ENCODE measurements at regions not wholly inside any gene's neighbourhood (a gene's known extent, or its start where the extent isn't known, plus 50 kb on each side); places are given as distances from the start of the nearest gene placed in this dataset.

- no peaks in the 10 kb centered on the region for H3K36me3 ChIP-seq (ENCODE audit: insufficient read depth, low read length)
- H3K4me1 Mint-ChIP-seq = no peaks in the 10 kb centered on the region
- H3K36me3 Mint-ChIP-seq = no peaks in the 10 kb centered on the region
- POLR2A ChIA-PET = no interaction called here
- peaks cover 7% of the 10 kb centered on the region for H3K27me3 ChIP-seq (ENCODE audit: insufficient read depth, low read length, poor library complexity, severe bottlenecking)
- no peak overlapping the region for H3K27ac ChIP-seq (ENCODE audit: low read depth, low read length)
- CTCF ChIA-PET = no interaction called here
- H3K27me3 Mint-ChIP-seq = peaks cover 1 to 11% of the 10 kb centered on the region in 2 donors
- no peaks in the 10 kb centered on the region for H3K4me1 ChIP-seq (ENCODE audit: insufficient read depth, low read length)
- H3K9me3 Mint-ChIP-seq = no peaks in the 10 kb centered on the region
- H3K4me3 Mint-ChIP-seq = no peak overlapping the region
- H3K4me3 ChIP-seq (ENCODE audit: low read length) = no peak overlapping the region
- H3K9me3 ChIP-seq (ENCODE audit: low read length) = no peaks in the 10 kb centered on the region
- no peak for DNase-seq
- H3K27ac Mint-ChIP-seq = no peak overlapping the region
These were observed 214.6 kb upstream of the NFIA start for GRCh38 chr1:60867782-60868181.

GRCh38 chr1:60866917-60867531 is 215.3 kb upstream of the NFIA start:
- CTCF ChIA-PET = no interaction called here
- Histone ChIP-seq H3K9me3 (ENCODE audit: low read length) (no peaks in the 10 kb centered on the region), H3K4me1 (ENCODE audit: insufficient read depth, low read length) (no peaks in the 10 kb centered on the region), H3K4me3 (ENCODE audit: low read length) (no peak overlapping the region), H3K36me3 (ENCODE audit: insufficient read depth, low read length) (no peaks in the 10 kb centered on the region), H3K27me3 (ENCODE audit: insufficient read depth, low read length, poor library complexity, severe bottlenecking) (peaks cover 7% of the 10 kb centered on the region), H3K27ac (ENCODE audit: low read depth, low read length) (no peak overlapping the region)
- no peak for DNase-seq
- POLR2A ChIA-PET = no interaction called here
- Mint-ChIP-seq H3K9me3 (no peaks in the 10 kb centered on the region), H3K27me3 (peaks cover 1 to 11% of the 10 kb centered on the region in 2 donors), H3K4me1 (no peaks in the 10 kb centered on the region), H3K27ac (no peak overlapping the region), H3K36me3 (no peaks in the 10 kb centered on the region), H3K4me3 (no peak overlapping the region)

- Mint-ChIP-seq H3K27me3 (peaks cover 3 to 12% of the 10 kb centered on the region in 2 donors), H3K27ac (no peak overlapping the region), H3K4me3 (no peak overlapping the region), H3K36me3 (no peaks in the 10 kb centered on the region), H3K9me3 (no peaks in the 10 kb centered on the region), H3K4me1 (no peaks in the 10 kb centered on the region)
- POLR2A ChIA-PET = no interaction called here
- Histone ChIP-seq H3K27ac (ENCODE audit: low read depth, low read length) (no peak overlapping the region), H3K9me3 (ENCODE audit: low read length) (no peaks in the 10 kb centered on the region), H3K4me3 (ENCODE audit: low read length) (no peak overlapping the region), H3K27me3 (ENCODE audit: insufficient read depth, low read length, poor library complexity, severe bottlenecking) (peaks cover 7% of the 10 kb centered on the region), H3K4me1 (ENCODE audit: insufficient read depth, low read length) (no peaks in the 10 kb centered on the region), H3K36me3 (ENCODE audit: insufficient read depth, low read length) (no peaks in the 10 kb centered on the region)
- no peak for DNase-seq
- CTCF ChIA-PET = no interaction called here
These were observed 216.0 kb upstream of the NFIA start for GRCh38 chr1:60866226-60866900.

GRCh38 chr1:60865166-60865565 is 217.2 kb upstream of the NFIA start:
- Mint-ChIP-seq H3K27me3 (peaks cover 4 to 14% of the 10 kb centered on the region in 2 donors), H3K4me1 (no peaks in the 10 kb centered on the region), H3K27ac (no peak overlapping the region), H3K9me3 (no peaks in the 10 kb centered on the region), H3K4me3 (no peak overlapping the region), H3K36me3 (no peaks in the 10 kb centered on the region)
- ChIA-PET POLR2A (no interaction called here), CTCF (no interaction called here)
- H3K27ac ChIP-seq (ENCODE audit: low read depth, low read length) = no peak overlapping the region
- no peaks in the 10 kb centered on the region for H3K36me3 ChIP-seq (ENCODE audit: insufficient read depth, low read length)
- peaks cover 7% of the 10 kb centered on the region for H3K27me3 ChIP-seq (ENCODE audit: insufficient read depth, low read length, poor library complexity, severe bottlenecking)
- H3K4me1 ChIP-seq (ENCODE audit: insufficient read depth, low read length) = no peaks in the 10 kb centered on the region
- H3K4me3 ChIP-seq (ENCODE audit: low read length) = no peak overlapping the region
- DNase-seq = no peak
- H3K9me3 ChIP-seq (ENCODE audit: low read length) = no peaks in the 10 kb centered on the region

- no peaks in the 10 kb centered on the region for H3K4me1 Mint-ChIP-seq
- Histone ChIP-seq H3K4me1 (ENCODE audit: insufficient read depth, low read length) (no peaks in the 10 kb centered on the region), H3K27ac (ENCODE audit: low read depth, low read length) (no peak overlapping the region), H3K4me3 (ENCODE audit: low read length) (no peak overlapping the region), H3K9me3 (ENCODE audit: low read length) (no peaks in the 10 kb centered on the region), H3K27me3 (ENCODE audit: insufficient read depth, low read length, poor library complexity, severe bottlenecking) (peaks cover 7% of the 10 kb centered on the region), H3K36me3 (ENCODE audit: insufficient read depth, low read length) (no peaks in the 10 kb centered on the region)
- no peaks in the 10 kb centered on the region for H3K9me3 Mint-ChIP-seq
- peaks cover 4 to 14% of the 10 kb centered on the region in 2 donors for H3K27me3 Mint-ChIP-seq
- no peak for DNase-seq
- POLR2A ChIA-PET = no interaction called here
- no peak overlapping the region for H3K27ac Mint-ChIP-seq
- CTCF ChIA-PET = no interaction called here
- H3K4me3 Mint-ChIP-seq = no peak overlapping the region
- H3K36me3 Mint-ChIP-seq = no peaks in the 10 kb centered on the region
These were observed 217.6 kb upstream of the NFIA start for GRCh38 chr1:60864722-60865121.

GRCh38 chr1:60863131-60863530 is 219.2 kb upstream of the NFIA start:
- H3K9me3 ChIP-seq (ENCODE audit: low read length) = no peaks in the 10 kb centered on the region
- Mint-ChIP-seq H3K27me3 (peaks cover 3 to 4% of the 10 kb centered on the region in 2 donors), H3K9me3 (no peaks in the 10 kb centered on the region), H3K27ac (no peak overlapping the region), H3K4me3 (no peak overlapping the region), H3K36me3 (no peaks in the 10 kb centered on the region), H3K4me1 (no peaks in the 10 kb centered on the region)
- H3K27ac ChIP-seq (ENCODE audit: low read depth, low read length) = no peak overlapping the region
- H3K36me3 ChIP-seq (ENCODE audit: insufficient read depth, low read length) = no peaks in the 10 kb centered on the region
- POLR2A ChIA-PET = no interaction called here
- no peak overlapping the region for H3K4me3 ChIP-seq (ENCODE audit: low read length)
- CTCF ChIA-PET = no interaction called here
- H3K27me3 ChIP-seq (ENCODE audit: insufficient read depth, low read length, poor library complexity, severe bottlenecking) = peaks cover 7% of the 10 kb centered on the region
- H3K4me1 ChIP-seq (ENCODE audit: insufficient read depth, low read length) = no peaks in the 10 kb centered on the region
- no peak for DNase-seq

- H3K36me3 Mint-ChIP-seq = no peaks in the 10 kb centered on the region
- no peaks in the 10 kb centered on the region for H3K9me3 Mint-ChIP-seq
- DNase-seq = no peak
- Histone ChIP-seq H3K9me3 (ENCODE audit: low read length) (no peaks in the 10 kb centered on the region), H3K36me3 (ENCODE audit: insufficient read depth, low read length) (no peaks in the 10 kb centered on the region), H3K4me1 (ENCODE audit: insufficient read depth, low read length) (no peaks in the 10 kb centered on the region), H3K27me3 (ENCODE audit: insufficient read depth, low read length, poor library complexity, severe bottlenecking) (peaks cover 7% of the 10 kb centered on the region), H3K4me3 (ENCODE audit: low read length) (no peak overlapping the region), H3K27ac (ENCODE audit: low read depth, low read length) (no peak overlapping the region)
- peaks cover 3 to 4% of the 10 kb centered on the region in 2 donors for H3K27me3 Mint-ChIP-seq
- H3K4me1 Mint-ChIP-seq = no peaks in the 10 kb centered on the region
- H3K27ac Mint-ChIP-seq = no peak overlapping the region
- CTCF ChIA-PET = no interaction called here
- H3K4me3 Mint-ChIP-seq = no peak overlapping the region
- POLR2A ChIA-PET = no interaction called here
These were observed 220.3 kb upstream of the NFIA start for GRCh38 chr1:60861961-60862567.

GRCh38 chr1:60859111-60859510 is 223.2 kb upstream of the NFIA start:
- Mint-ChIP-seq H3K9me3 (no peaks in the 10 kb centered on the region), H3K4me3 (no peak overlapping the region), H3K36me3 (no peaks in the 10 kb centered on the region), H3K27ac (no peak overlapping the region), H3K4me1 (no peaks in the 10 kb centered on the region), H3K27me3 (peaks cover 3 to 7% of the 10 kb centered on the region in 2 donors)
- no peaks in the 10 kb centered on the region for H3K9me3 ChIP-seq (ENCODE audit: low read length)
- H3K4me1 ChIP-seq (ENCODE audit: insufficient read depth, low read length) = no peaks in the 10 kb centered on the region
- no peak overlapping the region for H3K27ac ChIP-seq (ENCODE audit: low read depth, low read length)
- peaks cover 4% of the 10 kb centered on the region for H3K27me3 ChIP-seq (ENCODE audit: insufficient read depth, low read length, poor library complexity, severe bottlenecking)
- ChIA-PET POLR2A (no interaction called here), CTCF (no interaction called here)
- no peaks in the 10 kb centered on the region for H3K36me3 ChIP-seq (ENCODE audit: insufficient read depth, low read length)
- no peak for DNase-seq
- H3K4me3 ChIP-seq (ENCODE audit: low read length) = no peak overlapping the region

Measured in CD8-positive, alpha-beta memory T cell (primary cell).